IMR-90 (cell line): ENCODE measurements at regions not wholly inside any gene's neighbourhood (a gene's known extent, or its start where the extent isn't known, plus 50 kb on each side); places are given as distances from the start of the nearest gene placed in this dataset.

Experiments used
- ATAC-seq: fragments of 200-7000 bp; cut with Tn5 transposase; 2 replicates; pipeline ENCODE4 v1.9.1; 2020; ENCODE audit warnings: low read depth, mild to moderate bottlenecking, moderate library complexity
- BruUV-seq: library from RNA; stranded (reverse); fragments of 400-500 nt; replicated peaks from 2 replicates; lab custom pipeline; 2021; lab: Mats Ljungman, UMichigan
- CTCF ChIA-PET: fragments of 300-600 bp; formaldehyde crosslinking; extraction: SDS; loops from one replicate; lab custom pipeline; 2021; ENCODE audit warnings: antibody characterized with exemption; lab: Yijun Ruan, JAX
- POLR2A ChIA-PET: fragments of 300-600 bp; sonication (Branson Sonifier 250); formaldehyde crosslinking; loops from one replicate; lab custom pipeline; 2022; ENCODE audit warnings: antibody characterized with exemption; ENCODE audit not compliant: unreplicated experiment; lab: Charles Lee
- DNase-seq: peaks from one replicate; pipeline ENCODE4 v3.0.0; 2013
- H2AFZ ChIP-seq: replicated peaks from 2 replicates; pipeline ENCODE3; 2013; ENCODE audit warnings: low read length, mild to moderate bottlenecking; ENCODE audit not compliant: poor library complexity
- H2AK5ac ChIP-seq: 2 replicates; pipeline ENCODE4 v1.6.1; 2013; ENCODE audit warnings: low read depth, low read length, inconsistent platforms
- H2AK9ac ChIP-seq: replicated peaks from 2 replicates; pipeline ENCODE3; 2013; ENCODE audit warnings: mild to moderate bottlenecking, low read depth, low read length, moderate library complexity; ENCODE audit not compliant: poor library complexity
- H2BK120ac ChIP-seq: 2 replicates; pipeline ENCODE4 v1.6.1; 2013; ENCODE audit warnings: low read depth, low read length, inconsistent platforms
- H2BK15ac ChIP-seq: 3 replicates; pipeline ENCODE4 v1.6.1; 2013; ENCODE audit warnings: low read depth, low read length, inconsistent platforms
- H2BK20ac ChIP-seq: 2 replicates; pipeline ENCODE4 v1.6.1; 2013; ENCODE audit warnings: low read depth, mild to moderate bottlenecking, inconsistent platforms, low read length, moderate library complexity
- H2BK5ac ChIP-seq: 2 replicates; pipeline ENCODE4 v1.6.1; 2013; ENCODE audit warnings: mild to moderate bottlenecking, low read depth, low read length, inconsistent platforms; ENCODE audit not compliant: poor library complexity, severe bottlenecking
- H3K14ac ChIP-seq: replicated peaks from 2 replicates; pipeline ENCODE4 v1.6.1; 2013; ENCODE audit warnings: low read depth, low read length, inconsistent platforms
- H3K18ac ChIP-seq: 2 replicates; pipeline ENCODE4 v1.6.1; 2013; ENCODE audit warnings: low read depth, low read length, control low read depth
- H3K23ac ChIP-seq: 2 replicates; pipeline ENCODE4 v1.6.1; 2013; ENCODE audit warnings: low read depth, low read length, inconsistent platforms
- H3K27ac ChIP-seq: 2 replicates; pipeline ENCODE4 v1.5.1; 2013; ENCODE audit warnings: mild to moderate bottlenecking, control low read depth, low read length; ENCODE audit not compliant: insufficient read depth
- H3K27me3 ChIP-seq: 2 replicates; pipeline ENCODE4 v1.6.1; 2013; ENCODE audit warnings: low read length; ENCODE audit not compliant: control insufficient read depth, insufficient read depth
- H3K36me3 ChIP-seq: 2 replicates; pipeline ENCODE4 v1.6.1; 2013; ENCODE audit warnings: low read length, mixed read lengths; ENCODE audit not compliant: control insufficient read depth, insufficient read depth
- H3K4ac ChIP-seq: 2 replicates; pipeline ENCODE4 v1.6.1; 2013; ENCODE audit warnings: low read depth, low read length, inconsistent platforms
- H3K4me1 ChIP-seq: 2 replicates; pipeline ENCODE4 v1.6.1; 2013; ENCODE audit warnings: low read length, mixed read lengths; ENCODE audit not compliant: control insufficient read depth, insufficient read depth
- H3K4me2 ChIP-seq: 2 replicates; pipeline ENCODE4 v1.6.1; 2013; ENCODE audit warnings: low read depth, mild to moderate bottlenecking, control low read depth, low read length, moderate library complexity
- H3K4me3 ChIP-seq: 2 replicates; pipeline ENCODE4 v1.5.1; 2013; ENCODE audit warnings: low read depth, mild to moderate bottlenecking, control low read depth, low read length, moderate library complexity; ENCODE audit not compliant: insufficient read depth
- H3K56ac ChIP-seq: 2 replicates; pipeline ENCODE4 v1.6.1; 2013; ENCODE audit warnings: low read length, inconsistent platforms; ENCODE audit not compliant: insufficient read depth; ENCODE audit errors: extremely low read depth
- H3K79me1 ChIP-seq, 2 experiments: 2 replicates each; pipeline ENCODE4 v1.6.1; 2013; ENCODE audit warnings: low read length in 2 of 2, inconsistent platforms in 1 of 2, low read depth in 1 of 2
- H3K9ac ChIP-seq: 2 replicates; pipeline ENCODE4 v1.6.1; 2013; ENCODE audit warnings: low read depth, low read length, control low read depth
- H3K9me1 ChIP-seq: 2 replicates; pipeline ENCODE4 v1.6.1; 2013; ENCODE audit warnings: low read length, inconsistent platforms; ENCODE audit not compliant: insufficient read depth
- H3K9me3 ChIP-seq: 2 replicates; pipeline ENCODE4 v1.6.1; 2013; ENCODE audit warnings: low read length; ENCODE audit not compliant: control insufficient read depth, insufficient read depth
- H4K20me1 ChIP-seq: 2 replicates; pipeline ENCODE4 v1.6.1; 2013; ENCODE audit warnings: low read length, inconsistent platforms; ENCODE audit not compliant: insufficient read depth
- H4K5ac ChIP-seq: 2 replicates; pipeline ENCODE4 v1.6.1; 2013; ENCODE audit warnings: mild to moderate bottlenecking, low read depth, low read length, control low read depth
- H4K8ac ChIP-seq, 2 experiments: 2 replicates each; pipeline ENCODE4 v1.6.1; 2013; ENCODE audit warnings: low read depth in 2 of 2, low read length in 2 of 2, control low read depth in 1 of 2, inconsistent platforms in 1 of 2
- H4K91ac ChIP-seq: 2 replicates; pipeline ENCODE4 v1.6.1; 2013; ENCODE audit warnings: low read depth, low read length, inconsistent platforms; ENCODE audit not compliant: insufficient read depth
- BHLHE40 ChIP-seq: fragments of 150-350 bp; IDR thresholded peaks from 2 replicates; pipeline ENCODE4 v1.6.1; 2016; ENCODE audit warnings: mild to moderate bottlenecking, low read depth, low read length
- CEBPB ChIP-seq: IDR thresholded peaks from 2 replicates; pipeline ENCODE4 v1.6.1; 2012; ENCODE audit warnings: low read depth, low read length, improper control_type of control experiment
- CHD1 ChIP-seq: IDR thresholded peaks from 2 replicates; pipeline ENCODE4 v1.6.1; 2012; ENCODE audit warnings: low read depth, low read length, improper control_type of control experiment
- FOS ChIP-seq: fragments of 150-350 bp; IDR thresholded peaks from 2 replicates; pipeline ENCODE4 v1.6.1; 2016; ENCODE audit warnings: low read depth, low read length
- MAFK ChIP-seq: IDR thresholded peaks from 2 replicates; pipeline ENCODE4 v1.6.1; 2012; ENCODE audit warnings: low read depth, low read length, improper control_type of control experiment
- MAZ ChIP-seq: IDR thresholded peaks from 2 replicates; pipeline ENCODE4 v1.6.1; 2012; ENCODE audit warnings: low read depth, mild to moderate bottlenecking, low read length, improper control_type of control experiment, moderate library complexity, borderline replicate concordance
- MXI1 ChIP-seq: IDR thresholded peaks from 2 replicates; pipeline ENCODE4 v1.6.1; 2012; ENCODE audit warnings: low read depth, mild to moderate bottlenecking, low read length, moderate library complexity, borderline replicate concordance
- NFE2L2 ChIP-seq: fragments of 150-350 bp; IDR thresholded peaks from 2 replicates; pipeline ENCODE4 v1.6.1; 2016; ENCODE audit warnings: low read depth, mild to moderate bottlenecking, low read length
- POLR2A ChIP-seq: IDR thresholded peaks from 2 replicates; pipeline ENCODE4 v1.6.1; 2012; ENCODE audit warnings: mild to moderate bottlenecking, low read depth, low read length
- RAD21 ChIP-seq: IDR thresholded peaks from 2 replicates; pipeline ENCODE4 v1.6.1; 2012; ENCODE audit warnings: low read length, improper control_type of control experiment
- RCOR1 ChIP-seq: IDR thresholded peaks from 2 replicates; pipeline ENCODE4 v1.6.1; 2012; ENCODE audit warnings: mild to moderate bottlenecking, low read length, improper control_type of control experiment; ENCODE audit not compliant: insufficient replicate concordance
- RFX5 ChIP-seq: IDR thresholded peaks from 2 replicates; pipeline ENCODE4 v1.8.0; 2012; ENCODE audit warnings: low read depth, mild to moderate bottlenecking, low read length, moderate library complexity
- SMC3 ChIP-seq: fragments of 150-350 bp; IDR thresholded peaks from 2 replicates; pipeline ENCODE4 v1.6.1; 2016; ENCODE audit warnings: low read depth, mild to moderate bottlenecking, antibody characterized with exemption, low read length, moderate library complexity
- WGBS, 2 experiments: methylation state at CpG; one replicate each; pipeline versions ENCODE4 v1.1.5 to v1.1.7; 2013; ENCODE audit warnings: missing lambda C conversion rate in 2 of 2; ENCODE audit not compliant: insufficient read length in 1 of 2; ENCODE audit errors: extremely low coverage in 2 of 2; 5-methylcytosine and 5-hydroxymethylcytosine counted together
- dilution Hi-C: fragments of 300-500 bp; cut with HindIII; formaldehyde crosslinking; loops from one replicate; pipeline ENCODE4 v1.14.3; 2018; ENCODE audit warnings: low sequenced_read_pairs; ENCODE audit not compliant: unreplicated experiment
- in situ Hi-C: fragments of 300-500 bp; cut with MboI; formaldehyde crosslinking; loops from 3 replicates; pipeline ENCODE4 v1.14.3; 2019; ENCODE audit warnings: low sequenced_read_pairs, inconsistent platforms, mixed read lengths
- intact Hi-C: fragments of 100-400 bp; cut with micrococcal nuclease; formaldehyde crosslinking; loops from 2 replicates; pipeline ENCODE4 v1.10.0; 2022
- TF ChIP-seq, protein P1 (sequence below): fragments of 150-350 bp; IDR thresholded peaks from 2 replicates; pipeline ENCODE4 v1.6.1; 2017; ENCODE audit warnings: mild to moderate bottlenecking, antibody characterized with exemption, low read length, low read depth
- TF ChIP-seq, protein P2 (sequence below): conservative IDR thresholded peaks from 2 replicates; pipeline ENCODE4 v1.5.1; 2012; ENCODE audit warnings: mild to moderate bottlenecking, low read depth, low read length, improper control_type of control experiment
- TF ChIP-seq, protein P3 (sequence below): fragments of 150-350 bp; IDR thresholded peaks from 2 replicates; pipeline ENCODE4 v1.6.1; 2016; ENCODE audit warnings: low read depth, mild to moderate bottlenecking, low read length, moderate library complexity, borderline replicate concordance

DNA sequence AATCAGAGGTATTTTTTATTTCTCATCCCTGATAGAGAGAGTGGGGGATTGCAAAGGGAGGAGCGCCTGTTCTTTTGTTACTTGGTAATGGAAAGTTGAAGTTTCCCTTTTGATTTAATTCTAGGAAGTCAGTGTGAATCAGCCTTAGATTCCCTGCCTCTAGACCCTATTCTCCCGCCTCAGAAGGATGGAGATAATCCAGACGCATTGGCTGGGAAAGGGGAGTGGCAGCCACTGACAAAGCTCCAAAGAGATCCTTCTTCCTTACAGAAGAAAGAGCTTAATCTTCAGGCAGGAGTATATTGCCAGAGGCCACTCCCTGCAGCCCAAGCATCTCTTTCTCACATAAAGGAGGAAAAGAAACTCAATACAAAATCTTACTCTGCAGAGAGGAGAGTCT lies 122.3 kb upstream of the GALNT17 start:
- no peaks in the 10 kb centered on the region for H3K27me3 ChIP-seq
- intact Hi-C loops, result no loop called here
- no peak overlapping the region for H2AFZ ChIP-seq
- H3K23ac ChIP-seq, result no peak overlapping the region
- no peak overlapping the region for H3K4ac ChIP-seq
- H4K91ac ChIP-seq, result no peak overlapping the region
- no peak overlapping the region for H2BK120ac ChIP-seq
- no peaks in the 10 kb centered on the region for H3K79me1 ChIP-seq
- H2BK5ac ChIP-seq, result no peak overlapping the region
- no TSS peak for BruUV-seq
- no peaks in the 10 kb centered on the region for H4K20me1 ChIP-seq
- H3K36me3 ChIP-seq, result no peaks in the 10 kb centered on the region
- H3K18ac ChIP-seq, result no peak overlapping the region
- no peaks in the 10 kb centered on the region for H3K4me1 ChIP-seq
- no peaks in the 10 kb centered on the region for H3K9me1 ChIP-seq
- ChIA-PET POLR2A (no interaction called here), CTCF (no interaction called here)
- H2BK20ac ChIP-seq, result no peak overlapping the region
- no peak overlapping the region for H3K4me2 ChIP-seq
- TF ChIP-seq, protein P1, sequence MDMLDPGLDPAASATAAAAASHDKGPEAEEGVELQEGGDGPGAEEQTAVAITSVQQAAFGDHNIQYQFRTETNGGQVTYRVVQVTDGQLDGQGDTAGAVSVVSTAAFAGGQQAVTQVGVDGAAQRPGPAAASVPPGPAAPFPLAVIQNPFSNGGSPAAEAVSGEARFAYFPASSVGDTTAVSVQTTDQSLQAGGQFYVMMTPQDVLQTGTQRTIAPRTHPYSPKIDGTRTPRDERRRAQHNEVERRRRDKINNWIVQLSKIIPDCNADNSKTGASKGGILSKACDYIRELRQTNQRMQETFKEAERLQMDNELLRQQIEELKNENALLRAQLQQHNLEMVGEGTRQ, result no peak
- TF ChIP-seq POLR2A (no peak), BHLHE40 (no peak), FOS (no peak), CEBPB (no peak), SMC3 (no peak), RFX5 (no peak), CHD1 (no peak), NFE2L2 (no peak), MXI1 (no peak), MAZ (no peak), MAFK (no peak), RCOR1 (no peak), RAD21 (no peak)
- TF ChIP-seq, protein P2, sequence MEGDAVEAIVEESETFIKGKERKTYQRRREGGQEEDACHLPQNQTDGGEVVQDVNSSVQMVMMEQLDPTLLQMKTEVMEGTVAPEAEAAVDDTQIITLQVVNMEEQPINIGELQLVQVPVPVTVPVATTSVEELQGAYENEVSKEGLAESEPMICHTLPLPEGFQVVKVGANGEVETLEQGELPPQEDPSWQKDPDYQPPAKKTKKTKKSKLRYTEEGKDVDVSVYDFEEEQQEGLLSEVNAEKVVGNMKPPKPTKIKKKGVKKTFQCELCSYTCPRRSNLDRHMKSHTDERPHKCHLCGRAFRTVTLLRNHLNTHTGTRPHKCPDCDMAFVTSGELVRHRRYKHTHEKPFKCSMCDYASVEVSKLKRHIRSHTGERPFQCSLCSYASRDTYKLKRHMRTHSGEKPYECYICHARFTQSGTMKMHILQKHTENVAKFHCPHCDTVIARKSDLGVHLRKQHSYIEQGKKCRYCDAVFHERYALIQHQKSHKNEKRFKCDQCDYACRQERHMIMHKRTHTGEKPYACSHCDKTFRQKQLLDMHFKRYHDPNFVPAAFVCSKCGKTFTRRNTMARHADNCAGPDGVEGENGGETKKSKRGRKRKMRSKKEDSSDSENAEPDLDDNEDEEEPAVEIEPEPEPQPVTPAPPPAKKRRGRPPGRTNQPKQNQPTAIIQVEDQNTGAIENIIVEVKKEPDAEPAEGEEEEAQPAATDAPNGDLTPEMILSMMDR, result no peak
- TF ChIP-seq, protein P3, sequence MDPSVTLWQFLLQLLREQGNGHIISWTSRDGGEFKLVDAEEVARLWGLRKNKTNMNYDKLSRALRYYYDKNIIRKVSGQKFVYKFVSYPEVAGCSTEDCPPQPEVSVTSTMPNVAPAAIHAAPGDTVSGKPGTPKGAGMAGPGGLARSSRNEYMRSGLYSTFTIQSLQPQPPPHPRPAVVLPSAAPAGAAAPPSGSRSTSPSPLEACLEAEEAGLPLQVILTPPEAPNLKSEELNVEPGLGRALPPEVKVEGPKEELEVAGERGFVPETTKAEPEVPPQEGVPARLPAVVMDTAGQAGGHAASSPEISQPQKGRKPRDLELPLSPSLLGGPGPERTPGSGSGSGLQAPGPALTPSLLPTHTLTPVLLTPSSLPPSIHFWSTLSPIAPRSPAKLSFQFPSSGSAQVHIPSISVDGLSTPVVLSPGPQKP, result no peak
- H2AK9ac ChIP-seq, result no peak overlapping the region
- no peak overlapping the region for H3K14ac ChIP-seq
- dilution Hi-C loops, result no loop called here
- DNase-seq (no peak), ATAC-seq (no peak)
- H4K5ac ChIP-seq, result no peak overlapping the region
- peaks cover 8% of the 10 kb centered on the region for H3K9me3 ChIP-seq
- in situ Hi-C loops, result no loop called here
- H2BK15ac ChIP-seq, result no peak overlapping the region
- no peak overlapping the region for H2AK5ac ChIP-seq
- H3K4me3 ChIP-seq, result no peak overlapping the region
- H4K8ac ChIP-seq, result no peak overlapping the region
- no peak overlapping the region for H3K9ac ChIP-seq
- no peak overlapping the region for H3K27ac ChIP-seq
- H3K56ac ChIP-seq, result no peak overlapping the region
- no CpG with 5 or more reads among the region's 3 CpGs for WGBS, 2 experiments
